Motor neuron (in vitro differentiated cells): ENCODE measurements at regions not wholly inside any gene's neighbourhood (a gene's known extent, or its start where the extent isn't known, plus 50 kb on each side); places are given as distances from the start of the nearest gene placed in this dataset.
A peak's percentile ranks its signal among the peaks of the same experiment; 100 is the strongest.

Experiments
- ATAC-seq, 8 experiments: fragments of 200-7000 bp; cut with Tn5 transposase; replicated peaks in 6 of 8; 2 replicates each; pipeline ENCODE4 v1.8.0; 2021; ENCODE audit warnings: mild to moderate bottlenecking in 8 of 8, moderate library complexity in 8 of 8
- H3K27ac ChIP-seq, 2 donors: fragments of 250-450 bp; sonication (Bioruptor Pico); 2 replicates each; pipeline ENCODE4 v1.9.0; 2021; ENCODE audit warnings: antibody characterized with exemption in 2 of 2, mild to moderate bottlenecking in 2 of 2, moderate library complexity in 1 of 2
- H3K4me1 ChIP-seq, 2 donors: fragments of 250-450 bp; sonication (Bioruptor Pico); replicated peaks in 1 of 2; 2 replicates each; pipeline ENCODE4 v1.6.1; 2021; ENCODE audit warnings: antibody characterized with exemption in 2 of 2, mild to moderate bottlenecking in 2 of 2, moderate library complexity in 1 of 2
- H3K4me3 ChIP-seq, 5 donors: fragments of 250-450 bp; sonication (Bioruptor Pico); 2 replicates each; pipeline ENCODE4 v1.9.0; 2021; ENCODE audit warnings: antibody characterized with exemption in 5 of 5, mild to moderate bottlenecking in 5 of 5, moderate library complexity in 4 of 5
- WGBS, 10 experiments: fragments of 450-650 bp; shearing (Covaris generic); methylation state at CpG; one replicate each; pipeline ENCODE4 v1.0.0; 2022; 5-methylcytosine and 5-hydroxymethylcytosine counted together
- in situ Hi-C, 9 experiments: fragments of 400-800 bp; cut with MboI; loops; one replicate each; pipeline ENCODE4 v1.15.0; 2021; ENCODE audit warnings: low sequenced_read_pairs in 9 of 9, low pct_unique_long_range_greater_than_20kb in 2 of 9; ENCODE audit not compliant: unreplicated experiment in 9 of 9

DNA sequence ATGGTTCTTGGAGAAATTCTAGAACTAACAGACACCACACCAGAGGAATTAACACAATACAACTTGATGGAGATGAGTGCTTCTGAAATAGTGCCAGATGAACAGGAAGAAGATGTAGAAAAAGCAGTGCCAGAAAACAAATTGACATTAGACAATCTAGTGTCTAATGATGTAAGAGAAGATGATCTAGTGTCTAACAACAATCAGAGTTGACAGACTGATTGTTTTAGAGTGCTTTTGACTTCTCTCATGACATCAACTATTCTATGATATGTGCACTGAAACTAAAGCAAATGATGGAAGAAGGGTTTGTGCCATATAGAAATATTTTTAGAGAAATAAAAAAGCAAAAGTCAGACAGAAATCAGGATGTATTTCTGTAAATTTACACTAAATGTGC is 646.1 kb upstream of the KIF2B start:
- in situ Hi-C loops, result no loop called here

DNA sequence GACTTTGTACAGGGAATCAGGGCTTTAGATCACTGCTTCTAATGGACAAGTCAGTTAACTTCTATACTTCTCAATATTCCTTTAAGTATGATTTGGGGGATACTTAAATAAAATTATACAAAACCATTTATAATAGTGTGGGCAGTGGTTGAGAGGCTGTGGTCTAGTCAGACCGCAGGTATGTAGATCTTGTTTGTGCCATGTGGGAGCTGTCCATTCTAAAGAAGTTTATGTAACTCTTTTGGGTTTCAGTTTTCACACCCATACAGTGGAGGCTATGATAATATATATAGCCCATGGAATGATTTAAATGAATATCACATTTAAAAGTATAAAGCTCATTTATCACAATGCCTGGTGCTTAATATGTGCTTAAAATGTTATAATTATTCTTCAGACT is 654.3 kb upstream of the KIF2B start:
- Histone ChIP-seq H3K4me1 (no peaks in the 10 kb centered on the region), H3K27ac (no peak overlapping the region), H3K4me3 (no peak overlapping the region)
- ATAC-seq, result no peak
- WGBS, 10 experiments, result 0 to 100% (median 86%) methylated on average over 1 of the region's 1 CpG; no CpG with 5 or more reads in 3 of the 10 experiments
- in situ Hi-C loops, result no loop called here

More for the DNA sequence above, 646.1 kb upstream of the KIF2B start:
- Histone ChIP-seq H3K27ac (no peak overlapping the region), H3K4me3 (no peak overlapping the region), H3K4me1 (no peaks in the 10 kb centered on the region)
- no peak for ATAC-seq

DNA sequence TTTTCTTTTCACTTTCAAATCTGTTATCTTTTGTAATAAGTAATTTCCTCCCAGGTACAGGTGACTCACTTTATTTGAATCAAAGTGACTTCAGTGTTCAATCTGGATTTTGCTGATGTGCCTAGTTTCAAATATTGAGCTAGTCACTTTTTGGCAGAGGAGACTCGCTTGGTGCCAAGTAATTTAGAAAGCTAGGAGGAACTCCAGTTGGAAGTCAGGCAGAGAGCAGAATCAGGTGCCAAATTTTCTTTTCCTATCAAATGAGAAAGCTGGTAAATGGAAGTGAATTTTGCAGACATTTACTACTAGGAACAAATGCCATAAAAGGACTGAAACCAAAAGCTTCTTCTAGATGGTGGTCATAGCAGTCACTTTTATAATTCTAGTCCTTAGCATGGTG is 656.0 kb upstream of the KIF2B start:
- in situ Hi-C loops, result no loop called here
- Histone ChIP-seq H3K4me1 (no peaks in the 10 kb centered on the region), H3K4me3 (no peak overlapping the region), H3K27ac (no peak overlapping the region)
- WGBS, 10 experiments, result 0 to 100% (median 90%) methylated on average over 1 of the region's 1 CpG; no CpG with 5 or more reads in 1 of the 10 experiments
- ATAC-seq, result no peak

DNA sequence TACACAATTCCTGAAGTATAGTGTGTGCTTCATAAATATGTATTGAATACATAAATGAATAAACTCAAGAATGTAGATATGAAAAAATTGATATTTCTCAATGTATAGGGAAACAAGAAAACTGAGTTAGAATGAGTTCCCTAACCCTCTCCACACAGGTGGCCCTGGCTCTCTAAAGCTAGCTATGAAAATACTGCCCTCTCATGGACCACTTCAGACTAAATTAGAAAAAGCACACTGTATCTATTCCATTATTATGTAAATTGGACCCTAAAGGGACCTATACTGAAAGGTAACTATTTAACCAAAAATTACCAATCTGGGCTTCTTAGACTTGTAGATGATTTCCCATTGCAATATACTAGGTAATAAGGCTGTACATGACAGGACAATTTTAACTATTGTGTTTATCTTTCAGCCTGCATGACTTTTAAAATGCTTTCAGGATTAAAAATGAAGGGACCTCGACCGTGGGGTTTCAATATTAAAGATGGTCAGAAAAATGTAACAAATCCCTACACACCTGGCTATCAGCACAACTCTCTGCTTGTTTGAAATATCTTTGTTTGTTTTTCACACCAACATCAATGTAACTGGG is 672.5 kb upstream of the KIF2B start:
- WGBS, 10 experiments, result 0 to 100% (median 47%) methylated on average over 1 to 2 of the region's 2 CpGs; no CpG with 5 or more reads in 4 of the 10 experiments
- Histone ChIP-seq H3K27ac (no peak overlapping the region), H3K4me3 (no peak overlapping the region), H3K4me1 (no peaks in the 10 kb centered on the region)
- peak in 3 of 8 experiments; percentile 32 to 61 (median 52) for ATAC-seq
- in situ Hi-C loops, result no loop called here

DNA sequence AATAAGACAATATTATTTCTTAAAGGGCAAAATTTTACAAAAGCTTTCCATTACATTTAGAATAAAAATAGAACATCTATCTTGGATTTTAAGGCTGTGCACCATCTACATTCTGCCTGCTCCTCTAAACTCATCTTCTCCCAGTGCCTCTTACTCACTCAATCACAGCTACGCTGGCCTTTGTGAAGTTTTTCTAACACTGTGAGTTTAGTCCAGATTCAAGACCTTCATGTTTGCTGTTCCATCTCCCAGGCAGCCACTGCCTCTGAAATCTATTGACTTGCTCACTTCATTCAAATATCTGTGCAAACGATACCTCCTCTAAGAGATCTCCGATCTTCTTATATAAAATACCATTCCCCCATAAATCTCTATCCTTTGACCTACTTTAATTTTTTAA is 673.4 kb upstream of the KIF2B start:
- Histone ChIP-seq H3K4me3 (no peak overlapping the region), H3K4me1 (no peaks in the 10 kb centered on the region), H3K27ac (no peak overlapping the region)
- 0 to 100% (median 80%) methylated on average over 1 to 3 of the region's 3 CpGs; no CpG with 5 or more reads in 1 of the 10 experiments for WGBS, 10 experiments
- ATAC-seq, result peak in 1 of 8 experiments; percentile 90
- in situ Hi-C loops, result no loop called here

DNA sequence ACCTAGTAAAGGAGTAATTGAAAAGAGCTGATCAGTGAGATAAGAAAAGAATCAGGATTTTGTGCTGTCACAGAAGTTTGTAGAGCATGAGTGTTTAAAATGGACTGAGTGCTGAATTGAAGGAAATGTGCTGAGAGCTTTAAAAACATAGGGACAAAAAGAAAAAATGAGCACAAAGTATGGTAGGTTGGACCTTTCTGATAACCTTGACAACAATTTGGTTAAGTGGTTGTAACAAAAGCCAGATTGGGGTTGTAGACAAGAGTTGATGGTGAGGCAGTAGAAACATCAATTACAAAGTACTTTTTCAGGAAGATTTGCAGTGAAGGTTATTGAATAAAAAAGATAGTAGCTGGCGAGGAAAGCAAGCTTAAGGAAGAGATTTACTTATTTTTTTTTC is 674.7 kb upstream of the KIF2B start:
- no peak for ATAC-seq
- H3K4me3 ChIP-seq, result no peak overlapping the region
- in situ Hi-C loops, result no loop called here
- H3K27ac ChIP-seq, result no peak overlapping the region
- WGBS, 10 experiments, result 13 to 100% (median 44%) methylated on average over 1 of the region's 1 CpG; no CpG with 5 or more reads in 1 of the 10 experiments
- no peaks in the 10 kb centered on the region for H3K4me1 ChIP-seq

DNA sequence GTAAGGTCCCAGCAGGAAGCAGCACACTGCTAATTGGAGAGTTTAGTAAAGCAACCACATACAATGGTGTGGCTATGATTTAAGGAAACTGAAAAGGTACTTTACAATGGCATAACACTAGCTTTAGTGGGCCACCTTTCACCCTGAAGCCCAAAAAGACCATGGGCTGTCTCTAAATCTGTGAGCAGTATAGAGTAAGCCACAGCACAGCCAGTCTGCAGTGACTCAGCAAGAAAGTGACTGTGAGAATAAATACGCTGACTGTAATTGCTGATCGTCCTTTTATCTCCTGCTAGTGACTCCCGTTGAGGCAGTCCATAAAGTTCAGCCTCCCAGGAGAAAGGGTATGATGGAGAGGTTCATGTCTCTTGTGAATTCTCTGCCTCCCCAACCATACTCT is 679.8 kb upstream of the KIF2B start:
- 0 to 25% (median 7%) methylated on average over 1 to 3 of the region's 3 CpGs; no CpG with 5 or more reads in 3 of the 10 experiments for WGBS, 10 experiments
- Histone ChIP-seq H3K27ac (no peak overlapping the region), H3K4me1 (no peaks in the 10 kb centered on the region), H3K4me3 (no peak overlapping the region)
- peak in 6 of 8 experiments; percentile 50 to 79 (median 69) for ATAC-seq
- in situ Hi-C loops, result no loop called here

DNA sequence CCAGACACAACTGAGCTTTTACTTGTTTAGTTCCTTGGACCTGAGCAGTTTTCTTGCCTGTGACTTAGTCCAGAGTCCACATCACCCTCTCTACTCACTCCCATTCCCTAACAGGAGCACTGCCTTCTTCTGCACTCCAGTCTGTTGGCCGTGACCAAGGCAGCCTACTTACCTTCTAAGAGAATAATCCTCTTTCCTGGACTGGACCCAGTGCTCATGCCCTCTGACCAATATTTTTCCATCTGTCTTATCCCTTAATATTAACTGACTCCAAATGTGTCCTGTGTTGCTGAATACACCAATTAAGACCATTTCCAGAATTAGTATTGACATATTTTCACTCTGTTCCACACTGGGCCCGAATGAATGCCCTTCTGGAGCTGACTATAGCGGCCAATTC is 681.0 kb upstream of the KIF2B start:
- WGBS, 10 experiments, result 0 to 100% (median 85%) methylated on average over 1 to 3 of the region's 3 CpGs; no CpG with 5 or more reads in 1 of the 10 experiments
- Histone ChIP-seq H3K4me1 (no peaks in the 10 kb centered on the region), H3K4me3 (no peak overlapping the region), H3K27ac (no peak overlapping the region)
- in situ Hi-C loops, result no loop called here
- no peak for ATAC-seq

DNA sequence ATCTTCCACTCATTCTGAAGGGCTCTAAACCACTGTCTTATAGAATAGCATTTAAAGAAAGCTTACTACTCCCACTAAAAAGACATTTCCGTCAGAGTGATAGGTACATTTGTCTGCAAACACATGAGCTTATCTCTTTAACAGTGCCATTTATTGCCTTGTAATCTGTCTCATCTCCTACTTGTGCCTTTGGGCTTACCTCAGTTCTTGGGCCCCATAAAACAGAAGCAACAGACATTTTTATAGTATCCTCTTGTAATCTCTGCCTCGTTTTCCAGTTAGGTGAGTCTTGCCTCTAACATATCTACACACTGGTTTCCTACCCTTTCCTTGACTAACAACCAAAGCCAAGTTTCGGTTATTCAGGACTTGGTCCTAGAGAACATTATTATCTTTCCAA is 681.4 kb upstream of the KIF2B start:
- H3K27ac ChIP-seq, result no peak overlapping the region
- H3K4me1 ChIP-seq, result no peaks in the 10 kb centered on the region
- WGBS, 10 experiments, result 0 to 100% (median 36%) methylated on average over 1 to 3 of the region's 3 CpGs; no CpG with 5 or more reads in 2 of the 10 experiments
- in situ Hi-C loops, result no loop called here
- no peak overlapping the region for H3K4me3 ChIP-seq
- ATAC-seq, result no peak

DNA sequence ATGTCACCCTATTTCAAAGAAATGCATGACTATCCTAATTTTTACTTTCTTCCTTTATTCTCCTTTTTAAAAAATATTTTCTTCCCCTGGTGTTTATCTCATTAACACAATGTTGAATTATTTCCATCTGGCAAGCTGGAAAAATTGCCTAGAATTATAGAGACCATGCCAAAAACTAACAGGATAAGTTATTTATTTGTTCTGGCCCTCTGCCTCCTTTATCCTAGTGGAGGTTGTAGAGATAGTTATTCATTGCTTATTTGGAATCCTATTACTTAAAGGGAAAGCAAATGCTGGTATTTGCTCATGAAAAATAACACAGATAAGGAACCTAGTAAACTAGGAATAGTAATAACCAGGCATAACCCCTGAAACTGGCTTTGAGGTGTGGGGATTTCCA is 684.9 kb upstream of the KIF2B start:
- Histone ChIP-seq H3K27ac (no peak overlapping the region), H3K4me3 (no peak overlapping the region), H3K4me1 (peaks cover 0 to 12% of the 10 kb centered on the region in 2 donors)
- in situ Hi-C loops, result no loop called here
- no peak for ATAC-seq

DNA sequence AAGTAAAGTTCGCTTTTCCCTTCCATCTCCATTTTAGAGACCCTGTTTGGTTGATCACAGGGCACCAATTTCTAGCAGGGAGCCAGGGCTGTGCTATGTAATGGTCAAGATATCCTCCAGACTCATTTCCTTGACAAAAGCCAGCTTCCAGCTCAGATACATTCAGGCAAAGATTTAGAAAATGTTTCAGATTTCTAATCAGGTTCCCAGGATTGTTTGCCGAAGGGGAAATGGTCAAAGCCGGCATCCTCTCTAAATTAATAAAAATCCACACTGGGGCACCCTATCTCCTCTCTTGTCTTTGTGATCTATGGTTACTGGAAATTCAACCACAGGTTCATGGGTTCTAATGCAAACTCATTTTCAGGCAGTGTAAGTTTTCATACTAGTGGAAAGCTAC is 686.8 kb upstream of the KIF2B start:
- in situ Hi-C loops, result no loop called here
- 0 to 96% (median 72%) methylated on average over 1 to 3 of the region's 3 CpGs; no CpG with 5 or more reads in 1 of the 10 experiments for WGBS, 10 experiments

DNA sequence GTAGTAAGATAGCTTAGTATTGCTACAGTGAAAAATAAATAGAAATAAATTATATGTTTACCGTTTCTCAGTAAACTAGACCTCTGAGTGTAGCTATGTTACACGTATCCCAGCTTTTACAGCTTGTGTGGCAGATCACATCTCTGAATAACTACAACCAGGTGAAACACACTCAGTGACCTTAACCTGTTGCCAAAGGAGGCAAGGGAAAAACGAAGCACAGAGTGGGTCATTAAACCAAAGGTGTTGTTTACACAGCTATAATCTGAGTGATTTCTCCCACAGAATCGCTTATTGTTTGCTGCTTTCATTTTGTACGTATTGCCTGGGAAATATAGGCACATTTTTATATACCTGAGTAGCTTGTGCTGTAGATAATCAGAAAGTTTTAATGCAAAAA is 688.2 kb upstream of the KIF2B start:
- WGBS, 10 experiments, result 0 to 100% (median 50%) methylated on average over 1 to 5 of the region's 5 CpGs; no CpG with 5 or more reads in 1 of the 10 experiments
- no peak overlapping the region for H3K4me3 ChIP-seq
- ATAC-seq, result no peak
- no peak overlapping the region for H3K27ac ChIP-seq
- in situ Hi-C loops, result no loop called here
- H3K4me1 ChIP-seq, result peaks cover 0 to 17% of the 10 kb centered on the region in 2 donors

More for the DNA sequence above, 686.8 kb upstream of the KIF2B start:
- Histone ChIP-seq H3K4me1 (peaks cover 0 to 17% of the 10 kb centered on the region in 2 donors), H3K27ac (no peak overlapping the region), H3K4me3 (no peak overlapping the region)
- ATAC-seq, result no peak

DNA sequence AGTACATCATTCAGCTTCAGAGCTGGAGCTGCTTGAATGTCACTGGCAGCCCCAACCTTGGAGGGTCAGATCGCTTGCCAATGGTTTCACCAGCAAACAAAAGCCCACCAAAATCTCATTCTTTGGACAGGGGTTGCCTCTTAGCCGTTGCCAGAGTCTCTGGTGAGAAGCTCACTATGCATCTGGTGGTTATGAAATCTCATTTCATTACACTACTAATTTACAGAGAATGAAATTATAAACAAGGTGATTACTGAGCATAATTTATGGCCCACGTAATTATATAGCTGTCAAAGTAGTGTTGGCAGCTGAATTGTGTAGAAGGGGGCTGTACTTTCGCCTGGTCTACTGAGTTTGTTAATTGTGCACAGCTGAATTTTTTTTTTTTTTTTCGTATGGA is 688.9 kb upstream of the KIF2B start:
- 0 to 60% (median 13%) methylated on average over 2 to 4 of the region's 5 CpGs; no CpG with 5 or more reads in 3 of the 10 experiments for WGBS, 10 experiments
- H3K4me1 ChIP-seq, result peaks cover 0 to 17% of the 10 kb centered on the region in 2 donors
- H3K4me3 ChIP-seq, result no peak overlapping the region
- H3K27ac ChIP-seq, result no peak overlapping the region
- peak in 2 of 8 experiments; percentile 38 to 48 for ATAC-seq
- in situ Hi-C loops, result no loop called here

DNA sequence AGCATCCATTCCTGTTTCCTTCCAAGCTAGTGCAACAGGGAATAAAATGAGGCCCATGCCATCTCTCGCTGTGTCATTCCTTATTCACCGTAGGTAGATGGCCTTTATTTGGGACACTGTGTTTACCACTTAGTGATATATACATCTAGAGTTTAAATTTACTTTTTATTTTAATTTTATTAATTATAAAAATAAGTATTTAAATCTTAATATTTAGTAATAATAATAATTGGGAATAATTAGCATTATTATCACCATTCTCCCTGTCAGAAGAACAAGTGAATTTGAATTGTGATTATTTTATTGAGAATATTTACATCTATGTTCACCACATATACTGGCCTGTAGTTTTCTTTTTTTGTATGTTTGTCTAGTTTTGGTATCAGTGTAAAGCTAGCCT is 692.9 kb upstream of the KIF2B start:
- Histone ChIP-seq H3K4me3 (no peak overlapping the region), H3K27ac (no peak overlapping the region), H3K4me1 (peaks cover 0 to 17% of the 10 kb centered on the region in 2 donors)
- in situ Hi-C loops, result no loop called here
- ATAC-seq, result no peak
- WGBS, 10 experiments, result 0 to 100% (median 58%) methylated on average over 1 to 2 of the region's 2 CpGs; no CpG with 5 or more reads in 5 of the 10 experiments
